ENCODE measurements at regions not wholly inside any gene's neighbourhood (a gene's known extent, or its start where the extent isn't known, plus 50 kb on each side); places are given as distances from the start of the nearest gene placed in this dataset.

- no peak for TF ChIP-seq EZH2 (IDR thresholded peaks at IDR 0.05; ENCODE audit: insufficient read depth, poor library complexity, severe bottlenecking)
- no peak for TF ChIP-seq EZH2phosphoT487 (IDR thresholded peaks at IDR 0.05; ENCODE audit: insufficient read depth, low read depth)
Measured at GRCh38 chr6:55937261-55937947, 62.0 kb upstream of the BMP5 start.

Data from GM23248 (cell line).